Stimulated activated CD4-positive, alpha-beta T cell treated with anti-CD3 and anti-CD28 coated beads, Interleukin-2, amount 100 ng/mL, for 4 hours (primary cell): ENCODE measurements at regions not wholly inside any gene's neighbourhood (a gene's known extent, or its start where the extent isn't known, plus 50 kb on each side); places are given as distances from the start of the nearest gene placed in this dataset.

Experiments
- DNase-seq: peaks from one replicate; pipeline ENCODE4 v3.0.0-alpha.2; 2020; ENCODE audit warnings: low read depth

DNA sequence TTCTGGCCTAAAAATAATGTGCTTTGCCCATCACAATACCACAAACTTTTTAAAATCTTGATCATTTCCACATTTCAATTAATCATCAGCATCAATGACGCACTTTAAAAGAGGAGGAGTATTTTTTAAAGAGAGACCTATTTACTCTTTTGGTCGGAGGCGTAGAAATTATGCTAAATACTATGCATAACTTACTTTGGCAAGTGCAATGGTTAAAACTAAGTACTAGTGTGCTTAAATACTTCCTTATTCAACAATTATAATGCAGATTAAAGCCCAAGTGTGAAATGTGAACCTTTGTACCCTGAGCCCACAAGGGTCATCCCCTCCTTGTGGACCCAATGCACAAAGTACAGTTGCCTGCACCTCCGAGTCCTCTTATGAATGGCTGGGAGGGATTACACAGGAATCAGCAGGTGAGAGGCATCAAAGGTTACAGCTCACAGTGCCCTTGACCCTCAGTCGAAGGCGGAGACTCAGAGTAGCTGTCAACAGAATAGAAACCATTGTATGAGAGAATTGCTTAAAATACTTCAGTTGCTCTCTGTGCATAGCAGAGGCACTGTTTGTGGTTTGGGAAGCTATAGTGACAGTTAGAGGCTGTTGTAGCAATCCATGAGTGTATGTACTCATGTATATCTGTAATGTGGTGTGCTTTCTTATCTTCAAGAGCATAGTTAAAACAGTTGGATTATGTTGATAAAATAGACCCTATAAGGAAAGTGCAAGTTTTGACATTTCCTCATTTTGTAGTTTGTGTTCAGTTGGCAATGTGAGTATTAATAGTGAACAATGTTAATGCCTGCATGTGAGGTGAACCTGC is 151.7 kb upstream of the ITGA4 start:
- no peak for DNase-seq

DNA sequence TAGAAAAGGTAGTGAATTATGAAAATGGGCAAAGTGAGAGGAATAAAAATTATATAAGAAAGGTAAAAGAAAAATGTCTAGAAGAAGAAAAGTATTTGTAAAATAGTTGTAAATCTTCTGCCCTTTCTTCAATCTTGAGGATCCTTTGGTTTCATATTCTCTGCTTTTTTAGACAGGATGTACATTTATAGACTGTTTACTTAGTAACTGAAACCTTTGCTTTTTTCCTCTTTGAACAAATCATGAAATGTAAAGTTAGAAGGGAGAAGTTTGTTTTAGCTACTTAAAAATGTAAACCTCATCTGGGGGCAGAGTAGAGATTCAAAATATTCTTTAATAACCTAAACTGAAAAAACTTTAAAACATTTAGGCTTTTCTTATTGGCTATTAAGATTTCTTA is 150.4 kb upstream of the ITGA4 start:
- no peak for DNase-seq

DNA sequence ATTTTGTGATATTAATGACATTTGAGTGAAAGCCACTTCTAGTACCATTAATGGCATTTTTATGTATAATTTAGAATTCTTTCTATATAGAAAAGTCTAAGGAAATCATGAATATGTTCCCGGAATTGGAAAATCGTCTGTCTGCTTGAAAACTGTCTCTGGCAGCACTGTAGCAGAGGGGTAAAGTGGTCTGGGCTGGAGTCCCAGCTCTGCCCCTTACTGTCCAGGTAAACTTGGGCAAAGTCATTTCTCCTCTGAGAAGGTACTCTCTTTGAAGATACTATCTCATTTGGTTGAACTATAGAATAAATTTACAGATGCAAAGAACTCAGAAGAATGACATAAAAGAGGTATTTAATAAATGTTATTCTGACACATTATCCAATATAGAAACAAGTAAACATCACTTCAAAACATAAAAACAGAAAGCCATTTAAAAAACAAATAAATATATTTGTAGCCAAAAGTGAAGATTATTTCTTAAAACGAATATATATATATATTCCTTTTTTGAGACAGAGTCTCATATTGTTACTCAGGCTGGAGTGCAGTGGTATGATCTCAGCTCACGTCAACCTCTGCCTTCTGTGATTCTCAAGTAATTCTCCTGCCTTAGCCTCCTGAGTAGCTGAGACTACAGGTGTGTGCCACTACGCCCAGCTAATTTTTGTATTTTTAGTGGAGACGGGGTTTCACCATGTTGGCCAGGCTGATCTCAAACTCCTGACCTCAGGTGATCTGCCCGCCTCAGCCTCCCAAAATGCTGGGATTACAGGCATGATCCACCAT is 149.8 kb upstream of the ITGA4 start:
- DNase-seq, result no peak

DNA sequence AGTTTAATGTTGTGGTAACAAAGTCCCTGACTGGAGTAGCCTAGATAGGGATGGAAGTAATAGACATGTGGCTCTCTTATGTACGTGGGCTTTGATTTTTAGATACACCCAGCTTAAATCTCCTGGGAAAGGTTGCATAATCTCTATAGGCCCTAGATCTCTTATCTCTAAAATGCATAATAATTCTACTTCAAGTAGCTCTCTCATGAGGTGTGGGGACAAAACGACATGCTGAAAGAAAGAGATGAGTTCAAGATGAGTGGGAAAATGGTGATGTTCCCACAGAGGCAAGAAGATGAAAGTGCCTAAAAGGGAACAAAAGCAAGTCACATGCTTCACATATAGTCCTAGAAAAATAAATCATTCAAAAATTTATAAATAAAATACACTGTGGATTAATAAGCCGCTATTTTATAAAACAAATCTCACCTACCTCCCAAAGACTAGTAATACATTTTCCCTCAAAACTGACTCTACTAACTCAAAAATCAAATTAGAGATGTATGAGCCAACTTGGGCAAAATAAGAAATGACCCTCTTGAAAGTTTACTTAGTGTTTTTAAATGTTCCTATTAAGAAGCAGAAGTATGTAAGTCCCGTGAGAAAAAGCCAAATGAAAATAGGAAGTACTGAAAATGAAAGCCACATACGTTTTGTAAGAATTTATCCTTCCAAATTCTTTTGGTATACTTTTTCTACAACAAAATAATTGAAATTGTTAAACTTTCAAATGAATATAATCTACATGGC is 148.2 kb upstream of the ITGA4 start:
- DNase-seq, result no peak

DNA sequence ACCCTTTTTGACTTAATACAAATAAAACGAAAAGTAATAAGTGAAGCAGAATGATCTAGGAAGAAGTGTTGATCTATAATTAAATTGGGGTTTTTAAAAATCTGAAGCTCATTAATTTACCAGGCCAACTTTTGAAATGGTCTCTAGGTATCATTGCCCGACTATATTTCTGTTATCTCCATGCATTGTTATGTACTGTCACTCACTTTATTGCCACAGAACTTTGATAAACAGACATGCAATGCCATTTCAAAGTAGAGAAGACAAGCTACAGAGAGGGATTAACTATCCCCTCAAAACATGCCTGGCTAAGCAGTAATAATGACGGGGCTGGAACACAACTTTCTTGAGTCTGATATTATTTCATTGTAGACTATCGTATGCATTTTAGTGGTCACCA is 147.6 kb upstream of the ITGA4 start:
- DNase-seq, result no peak

DNA sequence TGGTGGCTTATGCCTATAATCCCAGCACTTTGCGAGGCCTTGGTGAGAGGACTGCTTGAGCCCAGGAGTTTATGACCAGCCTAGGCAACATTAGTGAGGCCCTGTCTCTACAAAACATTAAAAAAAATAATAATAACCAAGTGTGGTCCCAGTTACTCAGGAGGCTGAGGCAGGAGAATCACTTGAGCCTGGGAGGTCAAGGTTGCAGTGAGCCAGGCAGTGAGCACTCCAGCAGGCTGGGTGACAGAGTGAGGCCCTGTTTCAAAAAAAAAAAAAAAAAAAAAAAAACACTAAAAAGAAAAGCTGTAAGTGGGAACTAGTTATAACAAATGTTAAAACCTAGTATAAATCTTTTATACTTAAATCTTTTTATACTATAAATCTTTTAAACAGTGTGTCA is 146.2 kb upstream of the ITGA4 start:
- no peak for DNase-seq

DNA sequence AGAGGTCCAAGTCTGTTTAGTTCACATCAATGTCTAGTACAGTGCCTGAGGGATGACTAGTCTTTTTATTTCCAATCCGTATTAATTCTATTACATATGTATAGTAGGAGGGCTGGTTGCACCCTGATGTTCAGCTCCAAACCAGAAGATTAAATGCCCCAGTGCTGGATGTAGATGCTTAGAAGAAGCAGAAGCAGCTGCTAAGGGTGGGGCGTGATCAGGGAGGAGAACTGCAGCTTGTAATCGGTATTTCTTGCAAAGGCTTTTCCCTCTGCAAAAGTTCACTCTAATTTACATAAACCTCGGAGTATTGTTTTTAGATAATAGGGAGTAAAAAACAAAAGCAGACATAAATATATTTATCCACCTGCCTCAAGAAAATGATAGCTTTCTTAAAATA is 145.3 kb upstream of the ITGA4 start:
- no peak for DNase-seq

DNA sequence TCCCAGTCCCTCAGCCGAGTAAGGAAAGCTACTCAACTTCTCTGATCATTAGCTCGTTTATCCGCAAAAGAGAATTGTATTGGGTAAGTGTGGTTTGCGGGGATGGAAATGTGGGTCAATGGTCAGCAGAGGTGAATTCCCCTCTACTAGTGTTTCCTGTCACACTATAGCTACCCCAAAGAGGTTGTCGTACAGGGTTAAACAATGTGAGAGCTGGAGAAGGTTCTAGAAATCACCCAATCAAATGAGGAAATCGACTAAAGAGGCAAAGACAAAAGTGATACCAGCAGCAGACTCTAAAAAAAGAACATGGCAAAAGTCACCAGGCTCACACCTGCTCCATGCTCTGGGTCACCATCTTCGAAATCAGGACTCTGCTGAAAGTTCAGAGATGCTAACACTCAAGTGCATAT is 144.7 kb upstream of the ITGA4 start:
- DNase-seq, result no peak

DNA sequence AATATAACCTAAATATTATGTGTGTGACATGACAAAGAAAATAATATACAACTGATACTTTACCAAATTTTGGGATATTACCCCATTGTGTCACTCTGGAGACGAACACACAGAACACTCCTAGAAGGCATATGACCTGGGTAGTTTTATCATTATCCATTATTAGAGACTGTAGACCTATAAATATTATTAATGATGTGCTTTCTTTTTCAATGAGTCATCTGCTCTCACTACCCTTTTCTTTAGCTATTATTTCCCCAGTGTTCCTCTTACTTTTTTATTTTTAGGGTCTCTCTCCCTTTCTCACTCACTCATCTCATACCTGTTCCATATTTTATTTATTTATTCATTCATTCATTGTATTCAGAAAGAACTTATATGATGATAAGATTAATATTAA is 143.3 kb upstream of the ITGA4 start:
- no peak for DNase-seq

DNA sequence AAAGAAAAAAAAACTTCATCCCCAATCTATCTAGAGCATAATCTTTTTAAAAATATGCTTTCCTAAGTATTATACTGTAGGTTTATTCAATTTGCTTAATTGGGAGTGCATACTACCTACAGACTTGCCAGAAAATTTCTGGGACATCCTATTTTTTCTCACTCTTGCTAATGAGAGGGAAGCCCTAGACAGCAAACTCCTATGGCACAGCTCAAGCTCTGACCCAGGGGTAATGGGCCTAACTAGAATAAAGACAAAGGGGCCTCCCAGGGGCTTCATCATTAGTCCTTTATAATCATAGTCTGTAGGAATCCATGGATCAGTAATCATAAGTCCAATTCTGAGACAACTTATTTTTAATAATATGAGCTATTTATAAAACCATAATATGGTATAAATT is 142.6 kb upstream of the ITGA4 start:
- DNase-seq, result no peak

DNA sequence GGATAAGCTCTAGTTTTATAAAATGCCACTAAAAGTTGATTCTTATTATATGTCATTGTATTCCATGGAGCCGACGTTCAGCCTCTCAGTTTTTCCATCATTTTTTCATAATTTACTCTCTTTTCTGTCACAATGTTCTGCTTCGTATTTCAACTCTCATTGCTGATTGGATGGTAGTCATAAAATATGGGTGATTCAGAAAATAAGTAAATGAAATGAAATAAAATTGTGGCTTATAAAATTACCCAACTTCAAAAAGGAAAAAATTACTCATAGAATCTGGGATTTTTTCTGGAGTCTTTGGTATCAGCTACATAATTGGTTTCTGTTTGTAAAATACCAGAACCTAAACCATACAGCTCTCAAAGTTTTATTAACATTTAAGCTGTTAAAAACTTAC is 139.7 kb upstream of the ITGA4 start:
- DNase-seq, result no peak

DNA sequence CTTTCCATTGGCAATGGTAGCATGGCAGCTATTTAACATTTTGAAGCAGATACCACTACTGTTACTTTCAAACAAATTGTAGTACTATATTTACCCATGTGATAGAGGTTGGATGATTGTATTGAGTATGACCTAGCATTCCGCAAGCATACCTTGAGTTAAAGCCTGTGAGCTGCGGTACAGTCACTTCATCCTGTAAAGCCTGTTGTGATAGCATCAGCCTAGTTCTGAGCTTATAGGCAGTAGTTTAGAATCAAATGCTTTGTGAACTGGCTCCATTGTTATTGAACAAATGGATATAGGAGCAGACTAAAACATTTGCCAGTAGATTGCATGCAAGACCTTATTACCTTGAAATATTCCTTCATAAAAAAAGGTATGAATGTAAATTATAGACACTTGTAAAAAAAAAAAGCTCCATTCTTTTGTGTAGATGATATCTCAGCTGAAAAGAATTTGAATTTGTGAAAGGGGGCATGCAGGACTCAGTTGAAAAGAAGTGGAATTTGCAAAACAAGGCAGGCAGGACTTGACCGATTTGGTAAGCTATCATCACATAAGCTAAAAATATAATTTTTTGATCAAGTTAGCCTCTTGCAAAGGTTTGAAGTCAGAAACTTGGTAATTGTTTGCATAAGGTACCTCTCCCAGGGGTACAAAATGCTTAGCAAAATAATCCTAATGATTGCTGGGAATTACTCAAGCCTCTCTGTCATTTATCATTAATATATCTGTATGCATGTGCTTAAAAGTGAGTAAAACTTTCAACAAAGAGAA is 138.5 kb upstream of the ITGA4 start:
- DNase-seq, result no peak

DNA sequence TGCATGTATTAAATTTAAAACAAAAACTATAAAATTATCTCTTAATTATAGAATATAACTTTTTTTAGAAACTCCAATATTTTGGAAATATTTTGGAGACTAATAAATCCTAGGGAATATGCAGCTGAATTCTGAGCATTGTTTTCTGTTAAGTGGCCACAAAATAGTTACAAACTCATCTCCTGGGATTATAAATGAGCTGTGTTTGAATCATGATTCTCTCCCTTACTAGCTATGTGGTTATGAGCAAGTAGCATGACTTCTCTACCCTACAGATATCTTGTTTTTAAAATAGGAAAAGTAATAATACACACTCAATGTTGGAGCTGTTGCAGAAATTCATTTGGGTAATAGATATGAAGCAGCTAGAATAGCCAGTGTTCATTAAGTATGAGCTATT is 137.9 kb upstream of the ITGA4 start:
- DNase-seq, result no peak

DNA sequence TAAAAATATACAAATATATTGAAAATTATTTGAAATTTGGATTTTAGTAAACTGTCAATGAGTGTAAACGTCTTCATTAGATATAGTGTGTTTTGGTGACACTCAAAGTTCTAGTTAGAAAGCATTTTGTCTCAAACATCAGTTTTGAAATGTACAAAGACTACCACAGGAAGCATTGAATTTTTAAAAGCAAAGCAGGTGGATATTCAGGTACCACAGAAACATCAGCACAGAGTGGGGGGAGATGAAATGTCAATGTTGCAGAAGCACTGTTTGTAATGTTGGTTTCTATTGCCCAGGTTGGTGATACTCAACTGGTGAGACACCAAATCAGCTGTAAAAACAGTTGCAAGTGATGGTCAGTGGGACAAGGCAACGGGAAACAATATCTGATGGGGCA is 136.5 kb upstream of the ITGA4 start:
- DNase-seq, result no peak

DNA sequence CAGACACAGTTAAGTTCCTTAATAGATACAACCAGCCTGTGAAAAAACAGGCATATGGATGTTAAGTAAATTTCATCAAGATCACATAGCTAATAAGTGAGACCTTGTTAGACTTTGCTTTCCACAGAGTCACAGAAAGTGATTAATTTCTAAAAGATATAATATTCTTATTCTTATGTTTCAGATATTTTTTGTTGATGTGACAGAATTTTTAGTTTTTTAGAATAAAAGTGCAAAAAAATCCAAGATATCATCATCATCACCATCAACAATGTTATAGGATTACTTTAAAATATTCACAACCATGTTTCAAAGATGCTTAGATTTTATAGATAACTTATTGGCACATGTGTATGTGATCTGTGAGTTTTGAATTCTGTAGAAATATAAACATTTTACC is 132.3 kb upstream of the ITGA4 start:
- DNase-seq, result no peak

DNA sequence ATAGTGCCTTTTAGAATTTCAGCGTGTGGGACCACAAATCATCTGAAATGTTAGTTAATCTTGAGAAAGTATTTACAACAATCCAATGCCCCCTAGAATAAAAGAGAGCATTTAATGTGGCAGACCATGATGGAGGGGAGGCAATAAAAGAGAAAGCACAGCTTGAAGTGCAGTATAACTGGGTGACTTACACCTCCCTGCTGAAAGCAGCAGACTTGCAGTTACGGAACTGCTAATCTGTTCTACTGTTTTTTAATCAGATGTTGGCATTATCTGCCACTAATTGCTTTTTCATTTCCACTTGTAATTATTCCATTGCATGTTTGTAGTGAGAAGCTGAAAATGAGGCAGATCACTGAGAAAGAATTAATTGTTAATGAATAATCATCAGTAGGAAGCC is 130.5 kb upstream of the ITGA4 start:
- DNase-seq, result no peak

DNA sequence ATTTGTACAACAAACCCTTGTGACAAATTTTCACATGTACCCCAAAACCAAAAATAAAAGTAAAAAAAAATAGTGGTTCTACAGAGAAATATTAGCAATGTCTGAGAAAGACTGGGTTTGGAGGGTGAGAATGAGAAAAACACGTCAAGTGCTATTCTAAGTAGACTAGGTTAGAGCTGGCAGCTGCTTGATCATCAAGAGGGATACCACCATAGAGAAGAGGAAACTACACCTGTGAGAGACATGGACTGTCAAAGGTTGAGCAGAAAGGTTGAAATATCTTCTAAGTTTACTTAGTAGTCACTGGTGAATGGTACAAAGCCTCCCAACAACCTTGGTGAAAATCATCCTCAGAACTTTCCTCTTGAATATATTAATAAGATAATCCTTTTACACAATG is 126.9 kb upstream of the ITGA4 start:
- DNase-seq, result no peak

DNA sequence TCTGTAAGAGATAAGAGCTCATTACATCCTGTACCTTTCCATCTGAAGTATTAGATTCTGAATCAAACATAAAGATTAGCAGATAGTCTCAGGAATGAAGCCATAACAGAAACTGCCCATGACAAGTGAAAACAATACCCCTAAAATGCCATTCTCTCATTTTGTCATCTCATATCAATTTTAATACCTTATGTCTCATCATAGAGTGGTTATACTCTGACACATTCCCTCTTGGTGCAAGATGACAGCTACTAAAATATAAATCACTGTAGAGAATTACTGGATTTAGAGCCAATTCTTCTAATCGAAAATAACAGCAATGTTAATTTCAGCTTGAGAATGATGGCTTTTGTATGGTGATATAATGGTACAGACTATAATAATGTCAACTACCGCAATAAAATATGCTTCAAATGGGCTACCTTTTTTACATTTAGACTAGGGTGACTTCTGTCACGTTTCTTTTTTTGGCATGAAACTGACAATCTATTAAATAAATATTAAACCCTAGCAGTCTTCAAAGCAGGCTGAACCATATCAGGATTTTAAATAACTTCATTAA is 125.1 kb upstream of the ITGA4 start:
- no peak for DNase-seq

DNA sequence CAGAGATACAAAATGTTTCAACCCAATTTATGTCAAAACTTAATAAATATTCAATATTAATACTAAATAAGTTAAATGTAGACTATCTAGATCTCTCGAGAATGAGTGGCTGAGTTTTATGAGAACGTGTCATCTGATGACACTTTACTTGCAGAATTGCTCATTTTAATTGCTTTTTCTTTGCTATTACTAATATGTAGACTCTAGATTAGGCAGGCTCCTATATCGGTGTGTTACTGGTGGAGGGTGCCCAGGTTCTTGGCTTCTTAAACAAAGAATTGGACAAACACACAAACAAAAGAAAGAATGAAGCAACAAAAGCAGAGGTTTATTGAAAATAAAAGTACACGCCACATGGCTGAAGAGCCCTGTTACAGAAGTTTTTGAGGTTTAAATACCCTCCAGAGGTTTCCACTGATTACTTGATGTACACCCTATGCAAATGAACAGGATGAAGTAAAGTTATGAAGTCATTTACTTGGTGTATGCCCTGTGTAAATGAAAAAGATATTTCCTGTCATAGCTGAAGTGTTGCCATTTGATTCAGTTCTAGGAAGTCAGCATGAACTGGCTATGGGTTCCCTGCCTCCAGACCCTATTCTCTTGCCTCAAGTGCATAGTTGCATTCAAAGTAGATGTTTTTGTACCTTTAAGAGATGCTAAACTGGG is 122.9 kb upstream of the ITGA4 start:
- DNase-seq, result no peak

DNA sequence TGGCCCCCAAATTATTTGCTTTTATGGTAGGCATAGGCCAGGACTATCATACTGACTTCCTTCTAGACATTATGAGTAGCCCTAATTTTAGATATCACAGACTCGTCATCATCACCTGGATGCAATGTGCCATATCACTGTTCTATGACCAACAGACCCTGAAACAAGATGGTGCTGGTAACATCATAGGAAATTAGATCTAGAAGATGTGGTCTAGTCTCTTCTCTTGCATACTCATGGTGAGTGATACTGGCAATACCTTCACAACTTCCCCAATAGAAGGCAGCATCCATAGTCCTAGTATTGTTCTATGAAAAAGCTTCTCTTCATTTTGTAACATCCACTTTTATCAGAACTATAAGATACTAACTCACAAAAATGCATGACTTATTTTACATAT is 116.3 kb upstream of the ITGA4 start:
- no peak for DNase-seq
